HUDEP-2 (cell line): ENCODE measurements at regions not wholly inside any gene's neighbourhood (a gene's known extent, or its start where the extent isn't known, plus 50 kb on each side); places are given as distances from the start of the nearest gene placed in this dataset.

Experiments
- DNase-seq, 76 experiments: peaks; one replicate each; lab custom pipeline; 2025; ENCODE audit not compliant: unreplicated experiment in 76 of 76; lab: John Stamatoyannopoulos, UW

DNA sequence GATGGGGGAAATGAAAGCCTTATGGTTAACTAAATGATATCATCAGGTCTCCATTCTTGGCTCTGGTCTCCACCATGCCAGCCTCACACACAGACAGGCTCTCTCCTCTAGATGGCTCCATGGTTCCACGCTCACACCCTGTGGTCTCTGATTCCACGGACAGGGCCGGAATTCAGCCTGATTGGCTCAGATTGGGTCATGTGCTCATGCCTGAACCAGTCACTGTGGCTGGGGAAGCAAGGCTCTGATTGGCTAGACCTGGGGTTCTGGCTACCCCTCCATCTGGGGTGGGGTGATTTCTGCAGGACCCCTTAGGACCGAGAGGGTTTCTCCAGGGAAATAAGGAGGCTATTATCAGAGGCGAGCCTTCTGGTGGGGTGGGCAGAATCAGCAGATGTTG is 277.0 kb downstream of the PTPRU start:
- DNase-seq = peak in 33 of 76 experiments; percentile 1 to 55 (median 14)

DNA sequence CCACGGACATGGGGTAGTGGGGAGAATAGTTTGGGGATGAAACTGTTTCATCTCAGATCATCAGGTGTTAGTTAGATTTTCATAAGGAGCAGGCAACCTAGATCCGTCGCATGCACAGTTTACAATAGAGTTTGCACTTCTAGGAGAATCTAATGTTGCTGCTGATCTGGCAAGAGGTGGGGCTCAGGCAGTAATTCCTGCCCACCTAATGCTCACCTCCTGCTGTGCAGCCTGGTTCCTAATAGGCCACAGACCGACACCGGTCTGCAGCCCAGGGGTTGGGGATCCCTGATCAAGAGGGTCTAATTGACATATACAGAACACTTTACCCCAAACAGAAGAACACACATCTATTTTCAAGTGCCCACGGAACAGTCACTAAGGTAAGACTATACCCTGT is 275.1 kb downstream of the PTPRU start:
- no peak for DNase-seq

DNA sequence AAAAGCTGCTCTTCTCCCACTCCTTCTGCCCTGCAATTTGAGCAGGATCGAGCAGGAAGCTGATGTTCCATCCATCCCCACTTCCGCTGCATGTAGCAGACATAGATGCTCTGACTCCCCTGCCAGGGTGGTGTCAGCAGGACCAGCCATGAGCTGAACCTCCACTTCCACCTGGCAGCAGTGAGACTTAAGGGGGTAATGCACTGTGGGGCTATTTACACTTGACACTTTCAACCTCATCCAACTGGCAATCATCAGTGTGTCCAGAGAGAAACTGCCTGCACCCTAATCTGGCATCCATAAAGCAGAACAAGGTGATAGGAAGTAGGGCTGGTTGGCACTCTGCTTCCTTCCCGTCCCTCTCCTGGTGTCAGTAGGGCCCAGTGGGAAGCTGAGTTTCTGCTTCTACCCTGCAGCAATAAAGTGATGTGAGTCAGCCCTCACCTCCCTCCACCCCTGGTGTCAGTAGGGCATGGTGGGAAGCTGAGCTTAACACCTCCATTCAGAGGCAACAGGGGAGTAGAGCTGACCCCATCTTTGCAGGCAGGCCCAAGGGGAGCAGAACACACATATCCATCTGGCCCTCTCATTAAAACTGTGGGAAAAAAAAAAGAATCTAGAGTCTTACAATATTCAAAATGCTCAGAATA is 272.3 kb downstream of the PTPRU start:
- DNase-seq = no peak

DNA sequence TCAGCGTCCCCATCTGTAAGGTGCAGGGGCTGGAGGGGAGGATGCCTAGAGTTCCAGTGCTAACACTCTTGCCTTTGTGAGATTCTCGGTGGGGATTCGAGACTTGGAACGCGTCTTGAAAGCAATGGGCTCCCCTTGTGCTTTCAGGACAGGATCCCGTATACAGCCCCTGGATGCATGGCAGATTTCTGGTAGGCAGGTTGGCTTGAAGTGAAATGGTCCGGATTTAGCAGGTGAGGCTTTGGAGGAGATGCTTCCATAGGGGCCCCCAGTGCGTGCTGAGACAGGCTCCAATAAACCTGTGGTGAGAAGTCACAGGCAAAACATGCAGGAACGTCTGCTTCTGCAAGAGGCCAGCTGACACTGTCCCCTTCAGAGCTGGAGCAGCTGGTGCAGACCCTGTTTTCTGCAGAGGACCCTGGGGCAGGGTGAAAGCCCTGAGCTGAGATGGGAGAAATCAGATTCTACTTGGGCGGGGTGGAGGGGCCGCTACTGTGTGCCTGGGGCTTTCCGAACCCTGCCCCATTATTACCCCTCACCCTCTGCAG is 270.4 kb downstream of the PTPRU start:
- DNase-seq = no peak

DNA sequence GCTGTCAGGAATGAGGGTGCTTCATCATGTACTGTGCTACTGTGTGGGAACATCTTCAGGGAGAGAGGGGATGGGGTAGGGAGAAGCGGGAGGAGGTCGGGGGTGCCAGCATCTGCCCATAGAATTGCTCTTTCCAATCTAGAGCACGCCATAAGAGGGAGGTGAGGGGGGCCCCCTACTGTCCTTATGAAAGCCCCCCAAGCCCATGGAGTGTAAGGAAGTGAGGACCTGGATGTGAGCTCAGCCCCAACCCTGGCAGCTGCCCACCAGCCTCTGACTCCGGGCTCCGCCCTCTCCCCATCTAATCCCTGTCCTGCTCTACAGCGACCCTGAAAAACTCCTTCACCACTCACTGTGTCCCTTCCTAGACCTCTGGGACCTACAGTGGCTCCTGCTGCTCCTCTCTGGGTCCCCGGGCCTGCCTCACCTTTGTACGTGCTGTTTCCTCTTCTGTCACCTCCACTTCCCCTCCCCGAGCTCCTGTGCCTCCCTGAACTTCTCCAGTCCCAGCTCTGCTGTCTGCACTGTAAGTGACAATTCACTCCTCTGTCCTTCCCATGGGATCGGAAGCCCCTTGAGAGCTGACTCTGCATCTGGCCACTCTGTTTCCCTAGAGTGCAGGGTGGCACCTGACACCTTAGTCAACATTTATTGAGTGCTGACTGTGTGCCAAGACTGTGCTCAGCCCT is 269.4 kb downstream of the PTPRU start:
- DNase-seq = no peak

DNA sequence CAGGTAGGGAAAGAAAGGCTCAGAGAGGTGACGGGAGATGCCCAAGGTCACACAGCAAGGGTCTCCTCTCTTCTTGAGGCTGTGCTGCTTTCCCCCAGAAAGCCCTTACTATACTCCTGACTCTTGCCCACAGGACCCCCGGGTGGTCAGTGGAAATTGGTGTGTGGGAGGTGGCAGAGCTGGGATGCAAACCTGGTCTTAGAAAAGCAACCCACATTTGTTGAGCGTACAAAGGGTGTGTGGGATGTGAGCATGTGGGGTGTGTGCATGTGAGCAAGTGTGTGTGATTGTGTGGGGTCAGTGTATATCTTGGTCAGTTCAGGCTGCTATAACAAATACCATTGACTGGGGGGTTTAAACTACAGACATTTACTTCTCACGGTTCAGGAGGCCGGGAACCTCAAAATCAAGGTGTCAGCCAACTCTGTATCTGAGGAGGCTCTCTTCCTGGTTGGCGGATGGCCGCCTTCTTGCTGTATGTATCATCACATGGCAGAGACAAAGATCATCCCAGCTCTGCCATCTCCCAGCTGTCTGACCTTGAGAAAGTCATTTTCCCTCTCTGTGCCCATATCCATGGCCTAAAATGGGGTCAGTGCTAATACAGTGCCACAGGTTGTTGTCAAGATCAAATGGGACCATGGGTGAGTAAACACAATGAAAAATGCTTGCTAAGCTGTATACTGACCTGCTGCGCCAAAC is 268.5 kb downstream of the PTPRU start:
- DNase-seq = no peak

DNA sequence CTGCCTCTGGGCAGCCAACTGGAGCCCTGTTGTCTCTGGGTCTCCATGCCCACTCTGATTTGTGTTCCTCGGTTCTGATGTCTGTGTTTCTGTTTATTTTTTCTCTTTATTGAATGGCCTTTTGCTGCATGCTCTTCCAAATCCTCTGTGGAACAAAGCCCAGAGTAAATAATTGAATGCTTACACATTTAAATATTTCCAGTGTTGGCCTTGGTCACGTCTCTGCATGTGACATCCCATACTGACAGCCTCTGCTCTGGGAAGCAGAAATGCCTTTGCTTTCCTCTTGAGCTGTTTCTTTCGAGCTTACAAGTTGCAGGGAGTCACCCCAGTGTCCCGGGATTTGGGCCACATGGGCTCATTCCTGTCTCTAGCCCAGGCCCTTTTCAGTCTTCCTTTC is 267.9 kb downstream of the PTPRU start:
- no peak for DNase-seq

DNA sequence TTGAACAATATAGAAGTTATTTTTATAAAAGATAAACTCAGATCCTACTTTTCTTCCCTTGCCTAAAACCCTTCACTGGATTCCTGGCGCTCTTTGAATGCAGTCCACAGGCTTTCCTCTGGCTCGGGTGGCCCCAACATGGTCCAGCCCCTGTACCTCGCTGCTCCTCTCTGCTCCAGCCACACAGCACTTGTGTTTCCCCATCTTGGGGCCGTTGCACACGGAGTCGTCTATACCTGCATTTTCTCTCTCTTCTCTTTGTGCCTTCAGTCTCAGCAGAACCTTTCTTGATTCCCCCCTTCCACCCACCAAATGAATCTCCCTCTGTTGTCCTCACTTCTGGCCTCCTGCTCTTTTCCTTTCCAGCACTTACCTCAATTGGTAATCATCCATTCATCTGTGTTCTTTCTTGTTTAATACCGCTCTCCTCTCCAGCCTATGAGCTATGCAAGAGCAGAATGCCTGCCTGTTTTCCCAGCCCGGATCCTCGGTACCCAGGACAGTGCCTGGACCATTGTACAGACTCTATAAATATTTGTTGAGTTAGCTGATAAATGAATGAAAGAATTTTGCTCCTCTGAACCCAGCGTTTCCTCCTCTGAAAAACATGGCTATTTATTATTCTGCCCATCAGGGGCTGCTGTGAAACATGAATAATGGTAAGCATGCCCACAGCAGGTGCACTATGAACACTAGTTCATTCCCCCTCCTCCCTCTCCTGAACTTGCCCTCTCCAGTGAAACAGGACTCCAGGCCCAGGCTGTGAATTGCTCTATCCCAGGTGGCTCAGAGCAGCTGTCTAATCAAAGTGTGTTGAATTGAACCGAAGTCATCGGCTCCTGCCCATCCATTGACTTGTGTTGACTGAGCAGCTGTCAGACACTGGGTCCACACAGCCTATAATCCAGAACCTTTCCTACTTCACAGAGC is 266.9 kb downstream of the PTPRU start:
- DNase-seq = no peak

DNA sequence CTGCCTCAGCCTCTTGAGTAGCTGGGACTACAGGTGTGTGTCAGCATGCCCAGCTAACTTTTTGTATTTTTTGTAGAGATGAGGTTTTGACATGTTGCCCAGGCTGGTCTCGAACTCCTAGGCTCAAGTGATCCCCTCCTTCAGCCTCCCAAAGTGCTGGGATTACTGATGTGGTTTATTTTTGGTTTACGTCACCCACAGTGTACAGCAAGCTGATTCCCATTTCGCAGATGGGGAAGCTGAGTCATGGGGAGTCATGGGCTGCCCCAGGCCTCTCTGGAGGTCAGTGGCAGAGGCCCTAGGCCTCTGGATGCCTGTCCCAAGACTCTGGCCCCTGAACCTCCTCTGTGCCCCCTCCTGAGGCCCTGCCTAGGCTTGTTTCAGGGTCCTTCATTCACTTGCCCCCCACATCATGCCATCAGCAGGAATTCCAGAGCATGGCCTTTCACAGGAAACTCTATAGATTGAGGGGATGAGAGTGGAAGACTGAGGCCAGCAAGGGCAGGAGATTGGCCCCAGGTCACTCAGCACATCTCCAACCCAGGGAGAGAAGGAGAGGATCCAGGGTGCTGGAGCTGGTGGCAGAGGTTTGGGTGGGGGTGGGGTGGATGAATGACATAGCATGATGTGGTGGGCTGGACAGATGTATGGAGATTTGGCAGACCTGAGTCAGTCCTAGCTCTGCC is 266.0 kb downstream of the PTPRU start:
- DNase-seq = no peak

DNA sequence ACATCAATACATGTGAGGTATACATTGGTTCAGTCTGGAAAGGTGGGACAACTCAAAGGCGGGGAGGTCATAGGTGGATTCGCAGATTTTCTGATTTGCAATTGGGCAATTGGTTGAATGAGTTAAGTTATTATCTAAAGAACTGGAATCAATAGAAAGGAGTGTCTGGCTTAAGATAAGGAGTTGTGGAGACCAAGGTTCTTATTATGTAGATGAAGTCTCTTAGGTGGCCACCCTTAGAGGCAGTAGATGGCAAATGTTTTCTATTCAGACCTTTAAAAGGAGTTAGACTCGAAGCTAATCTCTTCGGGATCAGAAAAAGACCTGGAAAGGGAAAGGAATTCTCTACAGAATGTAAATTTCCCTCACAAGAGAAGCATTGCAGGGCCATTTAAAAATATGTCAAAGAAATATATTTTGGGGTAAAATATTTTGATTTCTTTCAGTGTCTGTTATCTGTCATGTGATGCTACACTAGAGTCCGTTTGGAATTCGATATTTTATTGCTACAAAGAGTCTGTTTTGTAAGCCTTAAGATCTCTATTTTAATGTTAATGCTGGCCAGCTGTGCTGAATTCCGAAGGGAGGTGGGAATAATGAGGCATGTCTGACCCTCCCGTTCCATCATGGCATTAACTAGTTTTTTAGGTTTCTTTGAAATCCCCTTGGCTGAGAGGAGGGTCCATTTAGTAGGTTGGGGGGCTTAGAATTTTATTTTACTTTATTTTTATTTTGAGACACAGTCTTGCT is 265.1 kb downstream of the PTPRU start:
- no peak for DNase-seq

DNA sequence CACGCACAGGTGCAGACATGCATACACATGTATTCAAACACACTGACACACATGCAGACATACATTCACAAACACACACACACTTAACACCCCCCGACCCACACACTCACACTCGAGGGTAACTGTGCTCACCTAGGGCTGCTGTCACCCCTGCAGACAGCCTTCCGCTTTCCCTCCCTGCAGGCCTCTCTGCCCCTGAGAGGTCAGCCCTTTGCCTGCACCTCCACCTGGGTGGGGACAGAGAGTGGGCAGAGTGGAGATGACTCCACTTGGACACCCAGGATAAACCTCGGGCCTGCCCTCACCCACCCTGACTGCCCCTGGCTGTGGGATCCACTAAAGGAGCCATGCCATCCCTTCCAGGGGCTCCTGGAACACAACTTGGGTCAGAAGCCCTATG is 264.3 kb downstream of the PTPRU start:
- DNase-seq = no peak

DNA sequence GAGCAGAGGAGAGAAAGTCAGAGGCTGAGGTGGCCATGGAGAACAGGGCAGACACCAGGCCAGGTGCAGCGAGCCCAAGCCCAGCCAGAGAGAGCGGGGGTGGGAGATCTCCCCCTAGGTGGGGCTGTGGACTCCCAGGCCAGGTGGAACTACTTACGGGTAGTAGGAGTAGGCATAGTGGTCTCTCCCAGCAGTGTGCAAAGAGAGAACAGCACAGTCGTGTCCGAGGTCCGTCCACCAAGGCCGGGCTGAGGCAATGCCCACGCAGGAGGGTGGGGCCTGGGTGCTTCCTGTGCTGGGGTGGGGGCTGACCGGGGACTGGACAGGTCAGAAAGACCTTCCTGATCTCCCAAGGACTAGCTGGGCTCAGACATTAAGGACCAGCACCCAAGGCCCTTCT is 263.7 kb downstream of the PTPRU start:
- DNase-seq = no peak

DNA sequence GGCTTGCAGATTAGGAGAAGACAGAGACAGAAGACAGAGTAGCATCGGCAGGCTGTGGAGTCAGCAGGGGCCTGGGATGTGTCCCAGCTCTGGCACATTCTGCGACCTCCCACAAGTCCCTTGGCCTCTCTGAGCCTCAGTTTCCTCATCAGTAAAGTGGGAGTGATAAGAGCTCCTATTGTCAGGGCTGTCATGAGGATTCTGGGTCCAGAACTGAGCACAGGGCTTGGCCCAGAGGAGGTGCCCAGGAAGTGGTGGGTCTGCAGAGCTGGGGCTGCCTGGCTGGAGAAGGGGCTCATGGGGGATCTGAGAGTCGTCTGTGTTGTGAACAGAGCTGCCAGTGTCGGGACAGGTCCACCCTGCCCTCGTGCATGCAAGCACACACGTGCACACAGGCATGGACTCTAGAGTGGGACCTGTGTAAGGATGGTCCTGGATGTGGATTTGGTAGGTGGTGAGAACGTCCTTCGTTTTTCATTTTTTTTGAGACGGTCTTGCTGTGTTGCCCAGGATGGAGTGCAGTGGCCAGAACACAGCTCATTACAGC is 262.9 kb downstream of the PTPRU start:
- no peak for DNase-seq

DNA sequence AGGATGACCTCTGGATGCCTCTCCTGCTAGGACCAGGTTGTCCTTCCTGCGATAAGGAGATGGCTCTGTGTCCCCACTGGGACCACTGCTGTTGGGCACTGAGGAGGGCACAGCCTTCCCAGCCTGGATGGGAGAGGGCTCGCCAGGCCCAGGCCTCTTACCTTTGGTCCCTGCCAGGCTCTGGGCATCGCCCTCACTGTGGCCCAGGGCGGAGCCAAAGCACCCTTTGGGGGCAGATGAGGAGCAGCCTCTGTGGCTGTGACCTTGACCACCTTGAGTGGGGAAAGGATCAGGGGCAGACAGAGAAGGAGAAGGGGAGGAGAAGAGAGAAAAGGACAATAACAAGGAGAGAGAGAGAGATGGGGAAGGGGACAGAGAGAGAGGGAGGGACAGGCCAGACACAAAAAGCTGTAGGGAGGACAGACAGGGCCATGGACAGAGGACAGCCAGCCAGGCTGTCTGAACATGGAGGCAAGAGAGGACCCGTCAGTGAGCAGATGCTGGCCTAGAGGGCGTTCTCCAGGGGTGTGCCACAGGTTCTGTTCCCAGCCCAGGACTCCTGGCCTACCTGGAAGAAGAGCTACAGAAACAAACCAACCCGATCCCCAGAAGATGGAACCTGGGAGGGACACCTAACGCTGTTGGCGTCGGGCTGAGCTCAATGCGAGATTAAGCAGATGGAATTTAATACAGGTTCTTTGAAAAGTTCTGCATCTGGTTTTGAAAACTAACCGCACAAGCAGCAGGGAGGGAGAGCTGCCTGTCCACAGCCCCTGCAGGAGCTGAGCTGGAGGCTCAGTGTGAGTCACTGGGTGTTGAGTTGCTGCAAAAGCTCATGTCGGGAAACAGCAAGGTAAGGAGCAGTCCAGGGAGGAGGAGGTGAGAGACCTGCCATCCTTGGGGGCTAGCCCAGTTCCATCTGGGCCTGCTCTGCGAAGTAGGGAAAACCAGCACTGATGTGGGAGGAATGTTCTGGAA is 262.1 kb downstream of the PTPRU start:
- DNase-seq = no peak

DNA sequence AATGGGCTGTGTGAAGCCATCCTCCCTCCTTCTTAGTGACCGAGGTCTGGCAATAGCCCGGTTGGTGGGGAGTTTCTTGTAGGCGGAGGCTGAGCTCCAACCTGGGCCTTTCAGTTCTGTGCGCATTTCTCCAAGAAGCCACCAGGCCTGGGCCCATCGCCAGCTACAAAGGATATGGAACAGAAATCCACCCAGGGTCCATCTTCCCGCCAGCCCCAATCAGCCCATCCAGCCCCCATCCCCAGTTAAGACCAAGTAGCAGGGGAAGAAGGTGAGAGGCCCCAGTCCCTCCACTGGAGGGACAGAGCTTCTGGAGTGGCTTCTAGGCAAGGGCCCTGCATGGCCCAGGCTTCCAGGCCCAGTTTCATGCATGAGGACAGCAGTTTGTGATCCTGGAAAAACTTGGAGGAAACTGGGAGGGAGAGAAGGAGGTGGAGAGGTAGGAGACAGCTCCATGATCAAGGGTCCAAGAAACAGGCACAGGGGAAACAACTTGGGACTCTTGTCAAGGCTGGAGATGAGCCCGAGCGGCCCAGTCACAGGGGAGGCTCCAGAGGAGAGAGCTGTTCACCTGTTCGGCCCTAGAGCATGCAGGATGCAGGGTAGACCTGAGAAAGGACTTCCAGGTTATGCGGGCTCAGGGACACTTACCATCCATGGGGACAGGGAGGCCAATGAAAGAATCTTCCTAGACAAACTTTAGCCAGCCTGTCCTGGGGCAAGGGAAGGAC is 261.2 kb downstream of the PTPRU start:
- DNase-seq = no peak

DNA sequence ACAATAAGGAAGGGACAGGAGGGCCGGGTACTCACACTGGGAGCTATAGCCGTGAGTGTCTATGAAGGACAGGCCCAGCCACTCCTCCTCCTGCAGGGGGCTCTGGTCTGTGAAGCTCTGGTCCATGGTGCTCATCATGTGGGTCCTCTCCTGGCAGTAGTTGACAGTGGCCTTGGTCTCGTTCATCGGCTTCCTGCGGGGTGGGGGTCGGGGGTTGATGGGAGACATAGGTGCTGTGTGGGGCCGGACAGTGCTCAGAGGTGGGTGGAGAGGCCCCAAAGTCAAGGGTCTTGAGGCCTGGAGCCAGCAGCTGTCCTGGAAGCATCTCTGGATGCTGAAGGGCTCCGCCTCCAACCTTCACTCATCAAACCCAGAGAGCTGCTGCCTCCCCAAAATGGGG is 260.4 kb downstream of the PTPRU start:
- DNase-seq = no peak

DNA sequence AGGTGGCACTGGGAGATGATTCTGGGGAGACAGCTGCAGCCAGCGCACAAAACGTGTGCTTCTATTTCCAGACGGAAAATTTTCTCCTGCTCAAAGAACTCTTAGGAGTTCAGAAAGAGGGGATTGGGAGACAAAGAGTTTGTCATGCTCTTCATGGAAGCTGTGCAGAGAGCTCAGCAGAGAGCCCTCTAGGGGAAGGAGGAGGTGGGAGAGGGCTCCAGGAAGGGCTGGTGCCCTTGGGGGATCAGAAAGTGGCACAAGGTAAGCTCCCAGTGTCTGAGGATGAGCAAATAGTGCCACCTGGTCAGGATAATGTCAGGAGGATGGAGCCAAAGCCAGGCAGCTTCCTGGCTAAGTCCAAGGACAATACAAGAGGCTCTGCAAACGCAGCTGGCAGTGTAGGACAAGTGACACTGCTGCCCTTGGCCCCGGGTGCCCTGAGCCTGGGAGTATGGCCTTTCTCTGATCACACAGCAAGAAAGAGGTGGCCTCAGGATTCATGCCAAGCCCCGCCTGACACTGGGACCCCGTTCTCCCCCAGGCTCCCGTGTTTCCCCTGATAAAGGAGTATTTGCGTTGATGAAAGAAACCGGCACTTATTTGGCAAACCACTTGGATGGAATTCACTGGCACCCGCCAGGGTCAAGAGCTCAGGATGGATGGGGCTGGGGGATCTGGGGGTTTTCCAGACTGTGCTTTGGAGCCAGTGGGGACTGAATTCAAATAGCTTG is 254.0 kb downstream of the PTPRU start:
- DNase-seq = no peak
